ENCODE measurements at regions not wholly inside any gene's neighbourhood (a gene's known extent, or its start where the extent isn't known, plus 50 kb on each side); places are given as distances from the start of the nearest gene placed in this dataset.

DNA sequence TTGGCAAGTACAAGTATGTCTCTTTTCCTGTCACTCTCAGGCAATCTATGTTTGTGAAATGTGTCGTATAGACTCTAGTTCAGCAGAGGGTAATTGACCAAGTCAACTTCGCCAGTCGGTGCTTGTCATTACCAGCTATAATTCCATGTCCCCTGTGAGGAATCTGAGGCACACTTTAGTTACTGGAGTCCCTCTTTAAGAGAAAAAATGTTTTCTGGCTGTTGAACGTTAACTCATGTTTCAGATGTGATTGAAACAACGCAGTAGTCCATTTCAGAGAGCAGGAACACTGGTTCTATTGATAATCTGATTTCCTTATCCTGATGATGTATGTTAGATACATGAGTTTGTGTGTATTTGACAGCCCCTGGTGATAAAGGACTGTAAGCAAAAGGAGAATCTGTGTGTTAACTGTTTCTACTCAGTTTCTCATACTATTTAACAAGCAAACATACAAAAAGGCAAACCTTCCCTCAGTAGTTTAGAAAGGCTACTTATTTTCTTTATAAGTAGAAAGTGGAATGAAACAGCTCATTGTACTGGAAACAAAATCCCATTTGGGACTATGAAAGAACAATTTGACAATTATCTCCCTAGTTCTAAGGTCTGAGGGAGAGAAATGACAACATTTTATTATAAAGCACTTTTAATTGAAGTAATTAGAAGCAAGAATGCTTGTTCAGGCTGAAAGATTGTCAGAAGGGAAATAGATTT is 161.1 kb upstream of the TRHDE start:
- ChIA-PET POLR2A (no interaction called here), CTCF (no interaction called here)
- no peak for DNase-seq (ENCODE audit: extremely low spot score)
- TF ChIP-seq, protein P1, sequence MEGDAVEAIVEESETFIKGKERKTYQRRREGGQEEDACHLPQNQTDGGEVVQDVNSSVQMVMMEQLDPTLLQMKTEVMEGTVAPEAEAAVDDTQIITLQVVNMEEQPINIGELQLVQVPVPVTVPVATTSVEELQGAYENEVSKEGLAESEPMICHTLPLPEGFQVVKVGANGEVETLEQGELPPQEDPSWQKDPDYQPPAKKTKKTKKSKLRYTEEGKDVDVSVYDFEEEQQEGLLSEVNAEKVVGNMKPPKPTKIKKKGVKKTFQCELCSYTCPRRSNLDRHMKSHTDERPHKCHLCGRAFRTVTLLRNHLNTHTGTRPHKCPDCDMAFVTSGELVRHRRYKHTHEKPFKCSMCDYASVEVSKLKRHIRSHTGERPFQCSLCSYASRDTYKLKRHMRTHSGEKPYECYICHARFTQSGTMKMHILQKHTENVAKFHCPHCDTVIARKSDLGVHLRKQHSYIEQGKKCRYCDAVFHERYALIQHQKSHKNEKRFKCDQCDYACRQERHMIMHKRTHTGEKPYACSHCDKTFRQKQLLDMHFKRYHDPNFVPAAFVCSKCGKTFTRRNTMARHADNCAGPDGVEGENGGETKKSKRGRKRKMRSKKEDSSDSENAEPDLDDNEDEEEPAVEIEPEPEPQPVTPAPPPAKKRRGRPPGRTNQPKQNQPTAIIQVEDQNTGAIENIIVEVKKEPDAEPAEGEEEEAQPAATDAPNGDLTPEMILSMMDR (IDR thresholded peaks at IDR 0.05; ENCODE audit: control extremely low read depth, extremely low read depth, low read depth, missing control alignments): no peak

DNA sequence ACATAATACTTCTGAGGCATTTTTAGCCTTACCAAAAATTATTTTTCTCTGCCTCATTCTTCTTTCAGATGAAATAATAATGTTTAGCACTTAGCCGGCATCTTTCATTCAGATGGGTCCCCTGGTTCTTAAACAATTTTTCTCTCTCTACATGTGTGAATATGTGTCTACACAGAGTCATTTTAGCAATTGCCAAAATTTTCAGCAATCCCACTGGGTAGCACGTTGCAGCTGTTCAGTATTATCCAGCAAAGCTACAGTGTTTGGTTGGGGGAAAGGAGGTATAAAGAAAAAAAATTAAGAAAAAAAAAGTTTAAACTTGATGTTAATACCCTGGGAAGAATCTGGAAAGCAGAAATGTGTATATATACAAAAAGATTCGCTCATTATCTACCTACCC is 160.5 kb upstream of the TRHDE start:
- TF ChIP-seq, protein P1 (IDR thresholded peaks at IDR 0.05; ENCODE audit: control extremely low read depth, extremely low read depth, low read depth, missing control alignments): no peak
- DNase-seq (ENCODE audit: extremely low spot score): no peak
- ChIA-PET POLR2A (no interaction called here), CTCF (no interaction called here)

DNA sequence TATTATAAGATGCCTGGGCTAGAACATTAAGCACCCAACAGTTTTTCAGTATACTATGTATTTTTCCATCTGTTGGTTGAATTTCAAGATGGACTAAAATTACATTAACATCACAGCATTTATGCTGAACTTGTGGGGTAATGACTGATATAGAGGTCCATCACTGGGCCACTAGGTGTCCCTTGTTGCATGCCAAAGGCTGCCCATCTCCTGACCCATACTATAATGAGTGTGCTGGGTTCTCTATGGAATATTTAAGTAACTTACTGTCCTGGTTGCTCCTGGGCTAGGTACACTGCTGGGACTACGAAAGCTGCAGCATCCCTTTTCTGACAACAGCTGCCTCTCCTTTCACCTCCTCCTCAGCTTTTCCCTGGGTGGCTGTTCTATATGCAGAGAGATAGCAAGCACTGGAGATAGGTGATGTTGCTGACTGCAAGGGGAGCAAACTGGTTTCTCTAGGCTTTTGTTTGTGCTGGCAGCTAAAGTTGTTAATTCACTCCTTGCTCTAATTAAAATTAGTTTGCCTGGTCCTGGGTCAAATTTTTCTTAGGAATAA is 138.6 kb upstream of the TRHDE start:
- DNase-seq (ENCODE audit: extremely low spot score): no peak
- CTCF ChIA-PET: interaction anchor here (3.2 kb wide), 1 partner anchor 11 kb away, joined by 11 read pairs; no protein-coding TSS in a partner anchor
- POLR2A ChIA-PET: no interaction called here
- TF ChIP-seq, protein P1 (IDR thresholded peaks at IDR 0.05; ENCODE audit: control extremely low read depth, extremely low read depth, low read depth, missing control alignments): no peak

DNA sequence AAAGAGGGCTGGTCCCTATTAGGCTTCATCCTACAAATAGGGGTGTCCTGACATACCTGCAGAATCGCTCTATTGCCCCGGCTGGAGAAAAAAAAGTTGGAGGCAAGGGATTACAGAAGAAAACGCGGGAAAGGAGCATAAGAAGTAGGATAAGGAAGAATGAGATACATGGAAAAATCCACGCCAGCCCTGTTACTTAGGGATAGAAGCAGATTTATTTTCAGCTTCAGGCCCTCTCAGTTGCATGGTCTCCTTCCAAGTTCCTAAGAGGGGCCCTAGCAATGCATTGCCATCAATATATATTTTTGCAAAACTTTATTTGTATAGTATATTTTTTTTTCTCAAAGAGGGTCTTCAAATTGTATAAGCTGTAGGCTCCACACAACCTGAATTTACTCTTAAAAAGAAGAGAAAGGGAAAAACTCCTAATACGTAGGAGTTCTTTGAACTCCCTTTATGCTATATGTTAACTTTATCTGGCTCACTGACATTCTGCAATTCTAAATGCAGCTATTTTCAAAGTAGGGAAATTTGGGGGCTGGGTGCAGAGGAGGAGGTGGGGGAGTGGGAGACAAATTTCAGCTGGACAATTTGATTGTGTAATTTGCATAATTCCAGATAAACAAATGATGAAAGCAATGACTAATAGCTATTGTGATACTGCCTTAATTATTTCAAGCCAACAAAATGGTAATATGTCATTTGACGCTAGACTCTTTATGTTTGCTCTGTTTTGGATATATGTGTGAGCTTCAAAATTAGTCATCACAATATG is 137.7 kb upstream of the TRHDE start:
- POLR2A ChIA-PET: no interaction called here
- CTCF ChIA-PET: interaction anchor here (3.2 kb wide), 1 partner anchor 10 kb away, joined by 11 read pairs; no protein-coding TSS in a partner anchor

DNA sequence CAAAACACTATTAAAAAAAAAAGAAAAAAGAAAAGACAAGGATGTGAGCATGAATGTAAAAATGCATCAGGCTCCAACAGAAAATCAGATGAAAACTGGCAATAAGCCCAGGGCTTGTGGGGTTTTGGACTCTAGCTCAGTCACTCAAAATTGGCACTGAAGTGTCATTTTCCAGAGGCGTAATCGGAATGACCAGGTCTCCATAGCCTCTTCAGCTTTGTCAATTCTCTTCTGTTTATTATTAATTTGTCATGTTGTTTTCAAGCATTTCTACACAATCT is 137.2 kb upstream of the TRHDE start:
- POLR2A ChIA-PET: no interaction called here
- TF ChIP-seq, protein P1 (IDR thresholded peaks at IDR 0.05; ENCODE audit: control extremely low read depth, extremely low read depth, low read depth, missing control alignments): no peak
- CTCF ChIA-PET: interaction anchor here (3.2 kb wide), 1 partner anchor 10 kb away, joined by 11 read pairs; no protein-coding TSS in a partner anchor
- no peak for DNase-seq (ENCODE audit: extremely low spot score)

More for the DNA sequence above, 137.7 kb upstream of the TRHDE start:
- TF ChIP-seq, protein P1 (IDR thresholded peaks at IDR 0.05; ENCODE audit: control extremely low read depth, extremely low read depth, low read depth, missing control alignments): no peak
- DNase-seq (ENCODE audit: extremely low spot score): no peak

DNA sequence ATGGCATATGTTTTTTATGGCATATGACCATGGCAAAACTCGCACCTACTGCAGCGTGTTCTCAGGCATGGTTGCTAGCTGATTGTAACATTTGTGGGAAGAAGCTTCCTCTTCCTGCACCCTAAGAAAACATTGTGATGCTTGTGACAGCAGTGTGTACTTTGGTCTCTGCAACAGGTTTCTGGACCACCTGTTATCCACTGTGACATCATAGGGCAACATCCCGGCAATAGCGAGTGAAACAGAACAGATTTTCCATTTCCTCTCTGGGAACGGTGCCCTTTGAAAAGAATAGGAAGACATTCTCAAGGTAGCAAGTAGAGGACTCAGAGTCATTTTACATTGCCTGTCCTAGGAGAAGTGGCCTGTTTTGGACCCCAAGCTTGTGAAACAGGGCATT is 135.4 kb upstream of the TRHDE start:
- ChIA-PET POLR2A (no interaction called here), CTCF (interaction anchor here (3.2 kb wide), 1 partner anchor 8 kb away, joined by 11 read pairs; no protein-coding TSS in a partner anchor)
- DNase-seq (ENCODE audit: extremely low spot score): no peak
- TF ChIP-seq, protein P1 (IDR thresholded peaks at IDR 0.05; ENCODE audit: control extremely low read depth, extremely low read depth, low read depth, missing control alignments): no peak

Measured in GM10248 (cell line).